ENCODE measurements at regions not wholly inside any gene's neighbourhood (a gene's known extent, or its start where the extent isn't known, plus 50 kb on each side); places are given as distances from the start of the nearest gene placed in this dataset.

- in situ Hi-C loops (cut with MboI; ENCODE audit: low sequenced_read_pairs): no loop called here
These were observed 346.3 kb upstream of the DEFB115 start for GRCh38 chr20:30910937-30911725.

More at GRCh38 chr20:30910937-30911725, 346.3 kb upstream of the DEFB115 start:
- H3K27ac ChIP-seq (ENCODE audit: insufficient read depth, low read length): no peak overlapping the region
- TF ChIP-seq CEBPB (IDR thresholded peaks at IDR 0.05; ENCODE audit: low read depth, low read length): no peak
- TF ChIP-seq RAD21 (IDR thresholded peaks at IDR 0.05; ENCODE audit: low read length): no peak
- TF ChIP-seq FOS (IDR thresholded peaks at IDR 0.05; ENCODE audit: low read depth, low read length): no peak
- no peak for TF ChIP-seq MAFK (IDR thresholded peaks at IDR 0.05; ENCODE audit: low read depth, low read length)
- TF ChIP-seq RFX5 (IDR thresholded peaks at IDR 0.05; ENCODE audit: low read depth, low read length): no peak
- no peak for TF ChIP-seq ELK1 (IDR thresholded peaks at IDR 0.05; ENCODE audit: borderline replicate concordance, low read depth, low read length)
- TF ChIP-seq USF2 (IDR thresholded peaks at IDR 0.05; ENCODE audit: low read depth, low read length): no peak
- no peak for TF ChIP-seq CTCF (conservative IDR thresholded peaks at IDR 0.05; ENCODE audit: low read depth, low read length)
- no peak for TF ChIP-seq BHLHE40 (IDR thresholded peaks at IDR 0.05; ENCODE audit: low read depth, low read length)
- no peak for TF ChIP-seq POLR2A (IDR thresholded peaks at IDR 0.05; ENCODE audit: low read depth, low read length)
- TF ChIP-seq SMC3 (IDR thresholded peaks at IDR 0.05; ENCODE audit: low read depth, low read length): no peak
- H2BK120ac ChIP-seq (ENCODE audit: low read depth, low read length): no peak overlapping the region
- H2BK20ac ChIP-seq (ENCODE audit: low read depth, low read length): no peak overlapping the region
- no peak overlapping the region for H3K23ac ChIP-seq (ENCODE audit: low read depth, low read length)
- H3K4me1 ChIP-seq (ENCODE audit: control insufficient read depth, insufficient read depth, low read length): no peaks in the 10 kb centered on the region
- no peak for ATAC-seq (ENCODE audit: low read depth)
- ChIA-PET CTCF (no interaction called here), POLR2A (ENCODE audit: unreplicated experiment) (no interaction called here)
- H4K91ac ChIP-seq (ENCODE audit: insufficient read depth, low read depth, low read length): no peak overlapping the region
- H3K4me2 ChIP-seq (ENCODE audit: low read depth, low read length): no peak overlapping the region
- no peak overlapping the region for H3K4ac ChIP-seq (ENCODE audit: low read depth, low read length)
- 80% methylated on average over 7 of the region's 18 CpGs; no CpG with 5 or more reads in 1 of the 2 experiments for WGBS, 2 experiments (ENCODE audit: extremely low coverage in 2 of 2, insufficient read length in 1 of 2)
- no peak overlapping the region for H2AK5ac ChIP-seq (ENCODE audit: low read depth, low read length)
- no peaks in the 10 kb centered on the region for H3K36me3 ChIP-seq (ENCODE audit: control insufficient read depth, insufficient read depth, low read length)
- intact Hi-C loops (cut with micrococcal nuclease) (no loop called here), dilution Hi-C loops (cut with HindIII; ENCODE audit: low sequenced_read_pairs, unreplicated experiment) (no loop called here)
- H3K14ac ChIP-seq (replicated peaks; ENCODE audit: low read depth, low read length): no peak overlapping the region
- no peaks in the 10 kb centered on the region for H3K9me3 ChIP-seq (ENCODE audit: control insufficient read depth, insufficient read depth, low read length)
- no peak overlapping the region for H3K18ac ChIP-seq (ENCODE audit: low read depth, low read length)
- no peak overlapping the region for H4K8ac ChIP-seq (ENCODE audit: low read depth in 2 of 2, low read length in 2 of 2)
- H3K79me1 ChIP-seq (ENCODE audit: low read depth in 1 of 2, low read length in 2 of 2): no peaks in the 10 kb centered on the region
- H3K56ac ChIP-seq (ENCODE audit: extremely low read depth, insufficient read depth, low read length): no peak overlapping the region
- no peaks in the 10 kb centered on the region for H3K9me1 ChIP-seq (ENCODE audit: insufficient read depth, low read length)
- no peaks in the 10 kb centered on the region for H3K27me3 ChIP-seq (ENCODE audit: control insufficient read depth, insufficient read depth, low read length)
- no peak overlapping the region for H3K4me3 ChIP-seq (ENCODE audit: insufficient read depth, low read depth, low read length)
- no peaks in the 10 kb centered on the region for H4K20me1 ChIP-seq (ENCODE audit: insufficient read depth, low read length)
- no peak overlapping the region for H2AFZ ChIP-seq (replicated peaks; ENCODE audit: low read length, poor library complexity)
- H2BK15ac ChIP-seq (ENCODE audit: low read depth, low read length): no peak overlapping the region
- DNase-seq: no peak
- H2AK9ac ChIP-seq (replicated peaks; ENCODE audit: low read depth, low read length, poor library complexity): no peak overlapping the region
- no peak overlapping the region for H4K5ac ChIP-seq (ENCODE audit: low read depth, low read length)
- no peak overlapping the region for H2BK5ac ChIP-seq (ENCODE audit: low read depth, low read length, poor library complexity, severe bottlenecking)
- no peak overlapping the region for H3K9ac ChIP-seq (ENCODE audit: low read depth, low read length)
- BruUV-seq (replicated peaks): no TSS peak

All from IMR-90 (cell line).